Stimulated activated CD8-positive, alpha-beta memory T cell treated with anti-CD3 and anti-CD28 coated beads, Interleukin-4, amount 100 ng/mL, for 4 hours (primary cell): ENCODE measurements at regions not wholly inside any gene's neighbourhood (a gene's known extent, or its start where the extent isn't known, plus 50 kb on each side); places are given as distances from the start of the nearest gene placed in this dataset.
"Not testable (repeated sequence)": the region's sequence is repeated elsewhere in the genome, so short reads cannot be mapped to it uniquely, and the experiment has no call there.

Source experiments
- DNase-seq, 2 donors: peaks; one replicate each; pipeline ENCODE4 v3.0.0-alpha.2; 2020; ENCODE audit warnings: low read depth in 2 of 2, low spot score in 1 of 2

DNA sequence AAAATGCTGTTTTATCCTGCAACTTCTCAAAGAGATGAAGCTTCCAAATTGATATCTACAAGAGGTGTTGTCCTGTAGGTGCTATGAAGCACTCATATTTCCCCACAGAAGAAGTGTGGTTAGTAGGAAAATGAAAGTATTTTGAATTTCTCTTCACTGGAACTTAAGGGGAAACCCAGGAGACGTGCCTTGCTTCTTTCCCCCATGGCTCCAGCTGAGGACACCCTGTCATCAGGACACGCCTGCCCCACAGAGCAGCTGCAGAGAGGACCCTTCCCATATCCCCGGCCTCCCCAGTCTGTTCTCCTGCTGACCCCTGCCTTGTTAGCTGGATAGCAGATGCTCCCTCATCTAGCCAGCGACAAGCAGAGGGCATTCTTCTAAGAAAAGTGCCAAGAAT, 371.3 kb downstream of the COG6 start:
- DNase-seq, result peak; percentile 6 to 30

DNA sequence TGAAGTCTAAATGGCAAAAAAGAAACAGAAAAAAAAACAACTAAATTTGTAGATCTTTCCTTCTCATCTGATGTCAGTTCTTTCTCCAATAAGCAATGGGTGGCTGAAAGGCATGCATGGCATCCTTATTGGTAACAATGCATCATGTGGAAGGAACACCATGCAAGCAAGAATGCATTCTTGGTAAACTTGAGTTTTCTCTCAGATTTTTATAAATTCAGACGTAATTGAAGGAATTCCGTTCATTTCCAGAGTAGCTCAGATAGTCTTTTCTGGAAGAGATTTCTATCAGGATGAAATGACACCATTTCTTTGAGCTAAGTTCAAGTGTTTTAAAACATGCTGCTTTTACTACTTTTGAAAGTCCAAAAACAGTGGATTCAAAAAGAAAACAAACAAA, 373.0 kb downstream of the COG6 start:
- DNase-seq, result no peak

DNA sequence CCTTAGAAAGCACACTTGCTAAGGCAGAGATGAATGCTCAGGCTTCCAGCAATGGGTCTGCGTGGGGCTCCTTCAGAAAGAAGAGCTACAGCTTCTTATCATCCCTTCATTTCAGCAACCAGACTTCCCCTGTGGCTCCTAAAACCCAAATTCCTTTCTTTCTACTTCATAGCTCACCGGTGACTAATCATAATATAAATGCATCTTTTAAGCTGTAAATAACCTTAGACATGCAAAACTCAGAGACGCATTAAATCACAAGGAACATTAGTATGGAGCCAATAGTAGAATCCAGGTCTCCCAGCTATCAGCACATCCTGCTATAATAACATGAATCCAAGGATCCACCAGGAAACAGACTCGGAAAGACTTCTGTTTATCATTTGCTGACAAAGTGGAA, 375.6 kb downstream of the COG6 start:
- DNase-seq, result no peak

DNA sequence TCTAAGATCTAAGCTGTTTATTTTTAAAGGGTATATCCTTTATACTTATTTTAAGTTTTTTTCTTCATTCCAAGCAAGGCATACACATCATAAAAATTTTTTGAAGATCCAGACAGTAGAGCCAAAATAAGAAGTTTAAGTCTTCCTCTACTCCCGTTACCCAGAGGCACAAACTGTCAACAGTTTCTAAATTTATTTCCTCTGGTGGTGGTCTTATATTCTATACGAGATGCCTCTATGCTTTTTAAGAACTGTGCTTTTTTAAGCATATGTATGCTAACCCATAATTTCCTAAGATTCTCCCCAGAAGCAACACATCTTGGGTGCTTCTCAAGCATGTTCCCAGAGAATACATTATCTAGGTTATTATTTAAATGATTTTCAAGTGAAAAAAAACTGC, 383.6 kb downstream of the COG6 start:
- no peak for DNase-seq

DNA sequence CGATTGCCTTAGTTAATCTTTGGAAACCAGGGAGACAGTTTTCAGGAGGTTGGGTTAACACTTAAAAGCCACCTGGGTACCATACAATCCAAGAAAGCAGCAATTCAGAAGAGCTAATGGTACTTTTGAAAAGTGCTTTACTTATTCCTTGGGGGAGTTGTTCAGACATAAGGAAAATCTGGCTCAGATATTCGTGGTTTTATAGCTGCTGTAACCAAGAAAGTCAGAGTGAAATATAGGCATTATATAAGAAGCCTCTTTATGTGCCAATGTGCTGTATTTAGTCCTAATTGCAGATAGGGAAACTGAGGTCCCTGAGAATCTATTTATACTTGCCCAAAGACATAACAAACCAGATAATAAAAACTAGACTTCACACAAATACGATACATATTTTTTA, 387.5 kb downstream of the COG6 start:
- DNase-seq, result no peak

DNA sequence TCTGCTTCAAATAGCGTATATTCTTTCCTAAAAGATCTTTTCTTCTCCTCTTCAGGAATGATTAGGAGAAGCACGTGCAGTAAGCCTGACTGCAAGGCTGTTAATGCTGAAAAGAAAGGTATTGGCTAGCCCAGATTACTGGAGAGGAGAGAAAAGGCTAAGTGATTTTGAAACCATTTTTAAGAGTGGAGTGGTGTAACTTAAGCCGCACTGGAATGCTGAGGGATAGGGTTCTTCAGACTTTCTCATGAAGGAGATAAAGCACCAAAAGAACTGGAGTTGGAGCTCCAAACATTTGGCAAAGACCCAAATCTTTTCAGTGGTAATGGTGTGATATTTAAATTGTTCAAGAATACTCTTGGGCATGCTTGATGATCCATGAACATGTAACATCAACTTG, 388.3 kb downstream of the COG6 start:
- no peak for DNase-seq

DNA sequence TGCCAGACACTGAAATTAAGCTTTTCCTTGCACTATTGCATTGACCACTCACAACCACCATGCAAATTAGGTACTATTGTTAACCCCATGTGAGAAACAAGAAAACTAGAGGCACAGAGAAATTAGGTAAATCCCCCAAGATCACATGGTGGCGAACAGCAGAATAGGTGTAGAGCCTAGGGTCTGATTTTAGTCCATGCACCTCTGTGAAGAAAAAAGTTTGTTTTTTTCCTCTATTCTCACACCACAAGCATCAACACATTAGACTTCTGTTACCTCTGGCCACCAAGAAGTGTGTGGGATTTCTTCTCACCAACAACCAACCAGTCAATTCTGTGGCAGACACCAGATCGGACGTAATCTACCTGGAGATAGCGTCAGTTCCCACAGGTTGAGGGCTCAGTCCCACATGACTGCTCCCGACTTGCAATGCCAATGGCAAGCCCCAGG, 391.9 kb downstream of the COG6 start:
- no peak for DNase-seq

DNA sequence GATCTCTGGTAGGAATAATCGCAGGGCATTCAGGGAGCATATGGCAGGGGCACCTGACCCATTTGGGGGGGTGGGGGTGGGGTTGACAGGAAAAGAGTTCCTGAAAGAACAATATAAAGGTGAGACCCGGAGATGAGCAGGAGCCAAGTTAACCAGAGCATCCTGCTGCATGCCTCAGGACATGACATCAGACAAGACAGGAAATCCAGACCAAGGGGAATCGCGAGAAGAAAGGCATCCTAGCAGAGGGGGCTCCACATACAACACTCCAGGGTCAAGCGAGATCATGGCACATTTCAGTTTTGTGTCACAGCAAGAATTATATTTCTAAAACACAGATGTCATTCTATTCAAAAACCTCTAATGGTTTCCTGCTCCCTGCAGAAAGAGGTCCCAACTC, 393.1 kb downstream of the COG6 start:
- DNase-seq, result no peak

DNA sequence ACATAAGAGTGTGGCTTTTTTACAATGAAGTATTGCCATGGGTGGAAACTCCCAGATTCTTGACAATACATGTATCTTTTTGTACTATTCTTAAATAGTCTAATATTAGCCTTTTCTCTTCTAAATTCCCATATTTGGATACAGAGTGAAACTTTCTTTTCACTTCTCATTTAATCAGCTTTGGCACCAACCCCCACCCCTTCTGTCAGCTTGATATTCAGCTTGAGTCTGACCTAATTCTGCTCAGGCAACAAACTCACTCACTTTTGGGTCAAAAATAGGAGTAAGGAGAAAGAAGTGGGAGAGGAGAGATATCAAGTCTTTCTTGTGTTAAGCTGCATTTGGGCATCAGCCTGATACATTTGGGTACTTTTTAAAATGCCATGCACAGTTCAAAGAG, 397.5 kb downstream of the COG6 start:
- DNase-seq, result no peak

DNA sequence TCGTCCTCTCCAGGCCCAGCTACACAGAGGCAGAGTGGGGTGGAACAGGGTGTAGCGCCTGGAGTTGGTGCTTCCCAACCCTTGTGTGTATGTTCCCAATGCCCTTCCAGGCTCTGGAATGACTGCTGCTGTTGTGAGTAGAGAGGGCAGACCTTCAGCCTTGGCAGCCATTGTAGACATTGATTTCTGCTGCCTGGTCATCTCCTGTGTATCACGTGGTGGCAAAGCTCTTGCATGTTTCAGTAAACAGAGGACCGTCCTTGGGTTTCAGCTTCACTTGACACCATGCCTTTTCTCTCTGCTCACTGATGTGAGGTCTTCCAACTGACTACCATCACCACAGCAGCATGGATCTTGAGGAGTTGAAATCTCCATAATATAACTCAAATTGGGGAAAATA, 397.9 kb downstream of the COG6 start:
- no peak for DNase-seq

DNA sequence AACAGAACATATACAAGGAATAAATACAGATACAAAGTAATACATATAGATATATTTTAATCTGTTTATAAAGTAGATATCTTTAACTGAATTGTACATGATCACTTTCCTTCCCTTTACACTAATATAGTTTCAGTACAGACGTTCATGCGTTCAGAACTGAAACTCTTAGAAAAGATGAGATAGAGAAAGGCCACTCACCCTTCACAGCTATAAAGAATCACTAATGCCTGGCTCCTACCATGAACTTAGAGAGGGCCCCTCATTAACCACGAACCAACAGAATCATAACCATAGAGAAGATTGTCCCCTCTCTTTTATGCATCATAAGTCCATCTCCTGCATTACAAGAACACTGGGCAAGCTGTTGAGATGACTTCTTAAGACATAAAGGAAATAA, 399.0 kb downstream of the COG6 start:
- not testable (repeated sequence) for DNase-seq

DNA sequence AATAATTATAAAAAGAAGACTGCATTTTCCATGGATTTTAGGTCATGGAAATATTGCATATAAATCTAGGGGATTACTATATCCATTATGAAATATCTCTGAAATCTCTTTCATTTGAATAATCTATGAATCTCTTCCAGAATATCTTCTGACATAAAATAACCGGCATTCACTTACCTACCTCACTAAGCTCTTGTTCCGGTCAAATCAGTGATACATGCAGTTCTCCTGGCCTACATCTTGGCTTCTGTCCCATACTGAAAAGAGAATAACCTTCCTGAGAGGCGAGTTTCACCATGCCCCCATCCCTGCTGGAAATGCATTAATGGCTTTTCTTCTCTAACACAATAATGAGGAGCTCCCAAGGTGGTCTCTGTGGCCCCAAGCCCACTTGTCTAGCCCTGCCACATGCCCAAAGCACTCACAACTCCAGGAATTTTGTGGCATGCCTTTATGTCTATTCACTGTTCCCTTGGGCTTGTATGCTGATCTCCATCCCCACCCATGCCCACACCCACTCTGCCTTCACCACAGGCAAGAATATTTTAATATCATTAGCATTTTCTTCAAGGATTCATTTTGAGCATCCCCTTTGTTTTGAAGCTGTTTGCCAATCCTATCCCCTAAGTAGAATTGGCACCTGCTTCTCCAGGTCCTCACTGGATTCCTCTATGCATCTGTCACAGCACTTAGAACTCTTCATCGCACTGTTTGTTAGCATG, 401.6 kb downstream of the COG6 start:
- no peak for DNase-seq

DNA sequence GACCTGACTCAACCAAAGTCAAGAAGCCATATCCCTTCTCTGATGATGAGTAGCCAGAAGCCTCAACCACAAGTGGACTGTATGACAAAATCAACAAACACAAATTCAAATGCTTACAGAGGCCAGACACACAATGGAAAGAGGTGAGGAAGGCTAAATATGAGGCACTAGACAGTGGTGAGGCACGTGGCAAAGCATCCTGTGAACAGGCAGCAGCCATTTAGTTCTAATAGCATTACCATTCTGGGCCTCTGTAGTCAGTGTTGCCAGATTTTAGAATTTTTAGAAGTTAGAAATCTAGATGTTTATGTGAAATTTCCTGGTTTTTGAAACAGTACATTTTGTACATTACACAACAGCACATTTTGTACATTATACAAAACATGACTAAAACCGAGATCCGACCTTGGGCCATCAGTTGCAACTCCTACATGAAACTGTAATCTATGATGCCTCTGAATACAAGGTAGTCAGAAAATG, 403.3 kb downstream of the COG6 start:
- DNase-seq, result no peak

DNA sequence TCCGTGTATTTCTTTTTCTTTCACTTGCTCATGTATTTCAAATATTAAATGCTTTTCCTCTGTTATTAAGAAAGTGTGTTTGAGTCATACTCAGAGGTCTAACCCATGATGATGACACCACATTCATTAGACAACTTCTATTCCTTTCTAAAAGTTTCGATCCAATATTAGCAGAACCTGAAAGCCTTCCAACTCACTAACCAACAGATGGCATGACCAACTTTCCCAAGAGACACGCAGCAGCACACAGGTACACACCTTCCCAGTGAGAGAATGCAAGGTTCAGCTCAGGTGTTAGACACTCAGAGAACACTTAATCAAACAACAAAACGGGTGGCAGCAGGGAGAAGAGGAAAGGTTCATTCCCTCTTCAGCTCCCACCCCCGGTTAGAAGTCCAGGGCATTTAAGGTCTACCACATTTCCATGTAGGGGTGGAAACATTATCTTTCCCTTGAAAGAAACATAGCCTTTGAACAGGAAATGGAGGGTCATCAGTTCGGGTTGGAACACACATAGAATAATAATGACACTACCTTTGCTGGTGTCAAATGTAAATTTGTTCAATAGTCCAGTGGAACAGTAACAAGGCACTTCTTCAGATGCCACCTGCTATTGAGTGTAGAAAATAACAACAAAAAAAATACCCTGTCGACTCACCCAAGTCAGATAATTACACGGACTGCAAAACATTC, 404.2 kb downstream of the COG6 start:
- DNase-seq, result no peak

DNA sequence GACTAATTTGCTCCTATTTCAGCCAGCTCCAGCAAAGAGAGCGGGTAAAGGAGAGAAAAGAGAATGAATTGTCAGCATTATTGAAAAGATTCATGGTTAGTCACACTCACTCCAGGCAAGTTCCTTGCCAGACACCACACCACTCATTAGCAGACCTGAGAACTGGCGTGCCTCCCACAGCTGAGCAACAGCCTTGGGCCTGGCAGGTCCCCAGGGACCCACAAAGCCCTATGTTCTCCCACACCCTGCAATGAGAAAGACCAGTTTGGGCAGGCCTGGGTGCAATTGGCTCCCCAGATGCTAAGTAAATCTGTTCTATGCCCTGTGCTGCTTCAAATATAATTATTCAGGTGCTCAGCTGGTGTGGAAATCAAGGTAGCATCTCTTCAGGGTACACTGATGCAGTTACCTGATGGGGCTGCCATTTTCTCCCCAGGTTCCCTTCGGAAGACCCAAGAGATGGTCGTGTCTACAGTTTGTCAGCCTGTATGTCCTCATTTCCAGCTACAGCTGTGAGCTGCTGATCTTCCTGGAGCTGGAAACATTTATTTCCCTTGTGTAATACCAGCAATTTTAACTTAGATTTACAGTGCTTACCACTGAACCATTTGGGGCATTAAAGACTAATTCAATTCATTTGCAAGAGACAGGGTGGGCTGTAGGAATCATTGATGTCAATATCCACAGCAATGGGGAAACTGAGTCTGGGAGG, 405.0 kb downstream of the COG6 start:
- no peak for DNase-seq

DNA sequence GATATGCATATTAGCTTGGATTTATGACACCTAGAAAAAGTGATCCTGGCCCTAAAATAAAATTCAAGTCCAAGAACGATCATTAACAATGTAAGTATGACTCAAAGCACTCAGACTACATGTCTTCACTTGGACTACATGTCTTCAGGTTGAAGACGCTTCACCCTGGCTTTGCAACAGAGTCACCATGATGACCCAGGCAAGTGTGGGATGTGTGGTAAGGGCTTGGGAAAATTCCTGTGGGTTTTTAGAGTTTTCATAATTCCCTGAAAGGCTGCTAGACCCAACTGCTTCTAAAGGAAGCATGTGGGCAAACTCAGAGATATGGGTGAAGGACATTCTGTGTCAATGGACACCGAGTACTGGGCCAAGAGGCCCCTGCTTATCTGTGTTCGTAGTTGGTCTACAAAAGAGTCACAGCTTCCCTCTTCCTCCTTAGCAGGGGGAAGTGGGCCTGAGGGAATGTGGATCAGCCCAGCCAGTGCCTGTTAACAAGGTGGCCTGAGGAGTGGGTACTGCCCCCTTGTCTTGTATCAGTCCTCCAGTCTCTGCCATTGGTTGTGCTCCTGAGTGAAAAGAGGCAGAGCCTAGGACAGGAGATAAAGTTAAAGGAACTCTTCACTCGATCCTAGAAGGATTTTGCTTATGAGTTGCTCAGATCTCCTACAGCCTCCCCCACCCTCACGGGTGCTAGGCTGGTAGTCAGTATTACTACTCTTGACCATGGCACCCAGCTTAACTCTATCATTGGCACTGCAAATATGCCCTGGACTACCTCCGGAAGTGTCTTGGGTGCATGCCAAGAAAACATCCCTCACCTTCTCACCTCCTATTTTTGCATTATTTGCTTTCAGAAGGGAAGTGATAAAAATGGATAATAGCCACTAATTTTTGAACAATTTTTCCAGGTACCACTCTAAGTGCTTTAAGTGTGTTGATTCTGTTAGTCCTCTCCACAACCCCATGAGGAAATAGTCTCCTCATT, 406.3 kb downstream of the COG6 start:
- DNase-seq, result no peak

DNA sequence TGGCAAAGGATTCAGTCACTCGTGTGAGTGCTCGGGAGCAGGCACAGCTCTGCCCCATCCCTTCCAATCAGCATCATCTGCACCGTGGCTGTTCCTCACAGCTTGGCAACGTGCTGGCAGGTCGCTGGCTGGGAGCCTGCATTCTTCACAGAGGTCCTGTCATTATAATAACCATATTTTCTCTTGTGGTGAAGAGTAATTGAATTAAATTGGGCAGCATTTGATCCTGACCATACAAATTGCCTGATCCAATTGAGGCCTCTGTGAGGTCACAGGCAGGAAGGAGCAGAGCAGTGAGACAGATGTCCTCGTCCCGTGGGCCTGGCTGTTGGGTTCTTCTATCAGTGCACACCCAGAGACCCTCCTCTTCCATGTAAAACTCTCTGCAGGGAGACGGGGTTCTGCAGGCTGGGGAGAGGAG, 407.8 kb downstream of the COG6 start:
- no peak for DNase-seq

DNA sequence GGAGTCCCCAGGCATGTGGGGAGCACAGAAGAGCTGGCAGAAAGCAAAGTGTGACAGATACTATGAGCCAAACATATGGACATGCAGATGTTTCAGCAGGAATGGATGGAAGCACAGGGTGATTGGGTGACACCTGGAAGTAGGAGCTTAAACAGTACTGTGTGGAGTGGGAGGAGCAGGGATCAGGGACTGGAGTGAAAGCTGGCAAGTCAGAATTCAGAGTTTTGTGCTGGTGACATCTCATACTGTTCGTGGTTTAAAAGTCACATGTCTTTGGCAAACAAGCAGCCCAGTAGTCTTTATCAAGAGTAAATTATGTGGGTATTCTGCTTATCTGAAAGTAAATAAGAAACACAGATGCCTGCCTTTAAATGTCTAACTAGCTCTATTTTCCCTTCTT, 408.2 kb downstream of the COG6 start:
- no peak for DNase-seq

DNA sequence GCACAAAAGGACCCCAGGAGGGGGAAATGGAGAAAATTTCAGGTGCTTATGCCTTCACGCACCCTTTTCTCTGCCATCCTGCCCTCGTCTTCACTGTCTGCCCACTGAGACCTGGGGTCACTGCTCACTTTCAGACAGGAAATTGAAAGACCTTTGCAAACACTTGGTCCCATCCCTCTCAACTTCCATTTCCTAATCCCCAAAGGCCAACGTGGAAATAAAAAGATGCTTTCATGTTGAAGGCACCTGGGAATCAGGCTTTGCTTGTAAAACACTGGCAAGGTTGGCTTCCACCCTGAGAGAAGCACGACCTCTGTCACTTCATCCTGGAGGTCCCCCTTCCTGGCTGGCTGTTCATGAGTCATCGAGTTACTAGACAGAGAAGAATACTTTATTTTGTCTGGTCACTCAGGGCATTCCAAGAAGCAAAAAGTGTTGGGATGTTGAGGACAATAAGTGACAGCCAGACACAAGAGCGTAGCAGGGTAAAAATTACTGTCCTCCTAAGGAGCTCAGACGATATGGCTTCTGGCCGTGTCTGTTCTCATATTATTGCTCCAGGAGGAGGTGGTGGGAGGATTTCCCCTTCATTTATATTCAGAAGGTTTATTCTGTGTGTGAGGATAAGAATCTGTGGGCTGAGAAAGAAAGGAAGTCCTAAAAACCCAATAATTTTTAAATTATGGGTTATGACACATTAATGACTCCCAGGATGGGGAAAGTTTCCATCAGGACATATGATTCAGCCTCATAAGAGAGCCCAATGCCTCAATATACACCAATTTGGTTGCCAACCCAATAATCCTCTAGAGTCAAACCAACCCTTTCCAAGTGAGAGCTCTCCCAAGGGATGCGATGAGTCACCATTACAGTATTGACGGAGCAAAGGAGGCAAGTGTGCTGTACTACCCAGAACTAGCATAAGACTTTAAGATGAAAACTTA, 409.0 kb downstream of the COG6 start:
- no peak for DNase-seq
